Ovary (tissue), 7 donors: ENCODE measurements at regions not wholly inside any gene's neighbourhood (a gene's known extent, or its start where the extent isn't known, plus 50 kb on each side); places are given as distances from the start of the nearest gene placed in this dataset.

ENCODE experiments used
- DNase-seq, 5 donors: peaks; one replicate each; pipeline ENCODE4 v3.0.0-alpha.2; 2019 to 2020
- H3K27ac ChIP-seq, 2 donors: fragments of 200-600 bp; one replicate each; pipeline versions ENCODE4 v1.5.1 to v1.8.0; 2019 to 2022
- H3K27me3 ChIP-seq: fragments of 200-600 bp; one replicate; pipeline ENCODE4 v1.8.0; 2022
- H3K36me3 ChIP-seq: fragments of 200-600 bp; sonication (generic); one replicate; pipeline ENCODE4 v1.5.1; 2019
- H3K4me1 ChIP-seq: one replicate; pipeline ENCODE4 v1.8.1; 2013; ENCODE audit warnings: mild to moderate bottlenecking, moderate library complexity; ENCODE audit not compliant: insufficient read depth
- H3K4me3 ChIP-seq: fragments of 200-600 bp; sonication (generic); one replicate; pipeline ENCODE4 v1.5.1; 2017
- H3K9me3 ChIP-seq, 2 donors: fragments of 200-600 bp in 1 of 2; sonication (generic) in 1 of 2; one replicate each; pipeline versions ENCODE4 v1.5.1 to v1.8.1; 2013 to 2019; ENCODE audit warnings: mild to moderate bottlenecking in 1 of 2, moderate library complexity in 1 of 2
- EP300 ChIP-seq: sonication (generic); formaldehyde crosslinking; IDR thresholded peaks from one replicate; pipeline ENCODE4 v1.6.1; 2017; ENCODE audit warnings: antibody characterized with exemption
- POLR2A ChIP-seq: fragments of 450-650 bp; IDR thresholded peaks from one replicate; pipeline ENCODE4 v1.6.1; 2017; ENCODE audit warnings: antibody characterized with exemption, mild to moderate bottlenecking, moderate library complexity
- WGBS, 3 donors: extraction: QIAGEN DNeasy Blood & Tissue Kit in 1 of 3; methylation state at CpG; one replicate each; pipeline versions ENCODE4 v1.1.5 to v1.1.7; 2013 to 2017; 5-methylcytosine and 5-hydroxymethylcytosine counted together
- intact Hi-C, 4 donors: fragments of 100-400 bp; cut with DNase I; formaldehyde crosslinking; loops; one replicate each; pipeline versions ENCODE4 v1.11.0 to v1.15.1; 2022 to 2023
- TF ChIP-seq, protein P1 (sequence below), 3 donors: fragments of 450-650 bp in 2 of 3; fragments of 200-600 bp in 1 of 3; IDR thresholded peaks; one replicate each; pipeline versions ENCODE4 v1.5.1 to v1.8.0; 2016 to 2022; ENCODE audit warnings: antibody characterized with exemption in 3 of 3, mild to moderate bottlenecking in 1 of 3
- donor health status: DM: no; HTN: no; CAD: no; lungs with moderate emphysema.
- donor health status: DM: no; HTN: no; CAD: no.
- donor health status: Bipolar disorder and iron deficiency.
- donor health status: DM: no; HTN: no; CAD: no.
- donor health status: DM: yes; HTN: yes; CAD: no.

- TF ChIP-seq POLR2A (no peak), EP300 (no peak)
- TF ChIP-seq, protein P1, sequence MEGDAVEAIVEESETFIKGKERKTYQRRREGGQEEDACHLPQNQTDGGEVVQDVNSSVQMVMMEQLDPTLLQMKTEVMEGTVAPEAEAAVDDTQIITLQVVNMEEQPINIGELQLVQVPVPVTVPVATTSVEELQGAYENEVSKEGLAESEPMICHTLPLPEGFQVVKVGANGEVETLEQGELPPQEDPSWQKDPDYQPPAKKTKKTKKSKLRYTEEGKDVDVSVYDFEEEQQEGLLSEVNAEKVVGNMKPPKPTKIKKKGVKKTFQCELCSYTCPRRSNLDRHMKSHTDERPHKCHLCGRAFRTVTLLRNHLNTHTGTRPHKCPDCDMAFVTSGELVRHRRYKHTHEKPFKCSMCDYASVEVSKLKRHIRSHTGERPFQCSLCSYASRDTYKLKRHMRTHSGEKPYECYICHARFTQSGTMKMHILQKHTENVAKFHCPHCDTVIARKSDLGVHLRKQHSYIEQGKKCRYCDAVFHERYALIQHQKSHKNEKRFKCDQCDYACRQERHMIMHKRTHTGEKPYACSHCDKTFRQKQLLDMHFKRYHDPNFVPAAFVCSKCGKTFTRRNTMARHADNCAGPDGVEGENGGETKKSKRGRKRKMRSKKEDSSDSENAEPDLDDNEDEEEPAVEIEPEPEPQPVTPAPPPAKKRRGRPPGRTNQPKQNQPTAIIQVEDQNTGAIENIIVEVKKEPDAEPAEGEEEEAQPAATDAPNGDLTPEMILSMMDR (IDR thresholded peaks at IDR 0.05) = no peak
- WGBS, 3 donors = 83 to 88% (median 84%) methylated on average over 3 of the region's 3 CpGs
- Histone ChIP-seq H3K9me3 (no peaks in the 10 kb centered on the region), H3K4me3 (no peak overlapping the region), H3K36me3 (no peaks in the 10 kb centered on the region), H3K4me1 (peaks cover 1% of the 10 kb centered on the region), H3K27me3 (no peaks in the 10 kb centered on the region), H3K27ac (no peak overlapping the region)
- DNase-seq = no peak
- intact Hi-C loops = no loop called here
Observed at GRCh38 chr2:187875261-187876141, 321.3 kb upstream of the TFPI start.

GRCh38 chr2:187876554-187876953, 322.3 kb upstream of the TFPI start:
- H3K9me3 ChIP-seq = no peaks in the 10 kb centered on the region
- H3K36me3 ChIP-seq = no peaks in the 10 kb centered on the region
- no peak for DNase-seq
- H3K4me3 ChIP-seq = no peak overlapping the region
- TF ChIP-seq EP300 = no peak
- TF ChIP-seq, protein P1 (IDR thresholded peaks at IDR 0.05) = no peak
- TF ChIP-seq POLR2A = no peak
- H3K27me3 ChIP-seq = no peaks in the 10 kb centered on the region
- intact Hi-C loops = no loop called here
- peaks cover 1% of the 10 kb centered on the region for H3K4me1 ChIP-seq
- no peak overlapping the region for H3K27ac ChIP-seq
- 66 to 75% (median 71%) methylated on average over 5 of the region's 5 CpGs for WGBS, 3 donors

GRCh38 chr2:187877391-187877790, 323.2 kb upstream of the TFPI start:
- TF ChIP-seq, protein P1 (IDR thresholded peaks at IDR 0.05) = no peak
- TF ChIP-seq POLR2A (no peak), EP300 (no peak)
- Histone ChIP-seq H3K9me3 (no peaks in the 10 kb centered on the region), H3K36me3 (no peaks in the 10 kb centered on the region), H3K4me1 (peaks cover 1% of the 10 kb centered on the region), H3K27ac (no peak overlapping the region), H3K27me3 (no peaks in the 10 kb centered on the region), H3K4me3 (no peak overlapping the region)
- intact Hi-C loops = no loop called here
- DNase-seq = no peak

GRCh38 chr2:187878112-187878511, 323.9 kb upstream of the TFPI start:
- Histone ChIP-seq H3K4me1 (peaks cover 1% of the 10 kb centered on the region), H3K4me3 (no peak overlapping the region), H3K36me3 (no peaks in the 10 kb centered on the region), H3K27ac (no peak overlapping the region), H3K27me3 (no peaks in the 10 kb centered on the region), H3K9me3 (no peaks in the 10 kb centered on the region)
- WGBS, 3 donors = 15 to 36% (median 23%) methylated on average over 1 of the region's 1 CpG
- no peak for DNase-seq
- intact Hi-C loops = no loop called here
- TF ChIP-seq POLR2A (no peak), EP300 (no peak)
- TF ChIP-seq, protein P1 (IDR thresholded peaks at IDR 0.05) = no peak
